ENCODE measurements at regions not wholly inside any gene's neighbourhood (a gene's known extent, or its start where the extent isn't known, plus 50 kb on each side); places are given as distances from the start of the nearest gene placed in this dataset.

- H3K9me1 ChIP-seq (replicated peaks; ENCODE audit: control insufficient read depth, extremely low read depth, insufficient read depth, low read length): no peaks in the 10 kb centered on the region
- H2AFZ ChIP-seq (ENCODE audit: low read depth, low read length): no peak overlapping the region
- intact Hi-C loops (cut with micrococcal nuclease) (no loop called here), dilution Hi-C loops (cut with MboI; ENCODE audit: extremely low pct_ligation_motif_present, low sequenced_read_pairs) (no loop called here)
- no peak overlapping the region for H3K27ac ChIP-seq (ENCODE audit: insufficient read depth, low read depth, low read length)
- no peaks in the 10 kb centered on the region for H3K27me3 ChIP-seq (ENCODE audit: control insufficient read depth in 2 of 2, insufficient read depth in 2 of 2, low read length in 2 of 2)
- no peak overlapping the region for H3K4me3 ChIP-seq (replicated peaks in 1 of 3; ENCODE audit: insufficient read depth in 1 of 3, low read depth in 1 of 3, low read length in 3 of 3)
- H3K79me2 ChIP-seq (ENCODE audit: control insufficient read depth, insufficient read depth, low read length): no peaks in the 10 kb centered on the region
- DNase-seq (ENCODE audit: low read depth, low spot score): no peak
- no peaks in the 10 kb centered on the region for H3K4me1 ChIP-seq (ENCODE audit: control insufficient read depth, extremely low read depth, insufficient read depth, low read length)
- H3K9ac ChIP-seq (replicated peaks; ENCODE audit: extremely low read depth, insufficient read depth, low read length): no peak overlapping the region
- TF ChIP-seq EZH2 (IDR thresholded peaks at IDR 0.05; ENCODE audit: borderline replicate concordance, low read depth, low read length, severe bottlenecking) (no peak), MYC (IDR thresholded peaks at IDR 0.05; ENCODE audit: low read depth, low read length) (no peak), JUN (IDR thresholded peaks at IDR 0.05; ENCODE audit: borderline replicate concordance, insufficient read depth, insufficient read length, low read depth) (no peak), FOS (IDR thresholded peaks at IDR 0.05; ENCODE audit: borderline replicate concordance, insufficient read depth, low read length) (no peak), CTCF (IDR thresholded peaks at IDR 0.05; ENCODE audit: extremely low read depth in 1 of 2, insufficient read depth in 1 of 2, low read depth in 1 of 2, low read length in 2 of 2) (no peak), GATA2 (IDR thresholded peaks at IDR 0.05; ENCODE audit: insufficient read depth, insufficient read length, low read depth, low read length) (no peak), POLR2A (IDR thresholded peaks at IDR 0.05; ENCODE audit: low read depth, low read length) (no peak), POLR2AphosphoS5 (IDR thresholded peaks at IDR 0.05; ENCODE audit: insufficient read depth, low read depth, low read length) (no peak)
- TF ChIP-seq, protein P1, sequence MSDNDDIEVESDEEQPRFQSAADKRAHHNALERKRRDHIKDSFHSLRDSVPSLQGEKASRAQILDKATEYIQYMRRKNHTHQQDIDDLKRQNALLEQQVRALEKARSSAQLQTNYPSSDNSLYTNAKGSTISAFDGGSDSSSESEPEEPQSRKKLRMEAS (IDR thresholded peaks at IDR 0.05; ENCODE audit: insufficient read depth, insufficient read length): no peak
- BruUV-seq (replicated peaks): no TSS peak
- FAIRE-seq: no peak
- H4K20me1 ChIP-seq (replicated peaks; ENCODE audit: control insufficient read depth, extremely low read depth, insufficient read depth, low read length): no peaks in the 10 kb centered on the region
- H3K4me2 ChIP-seq (ENCODE audit: insufficient read depth, low read length): no peak overlapping the region
- no peaks in the 10 kb centered on the region for H3K9me3 ChIP-seq (replicated peaks; ENCODE audit: control insufficient read depth, insufficient read depth, low read length)
- POLR2A ChIA-PET: no interaction called here
- CTCF ChIA-PET: interaction anchor here (1.1 kb wide), 1 partner anchor 9 kb away, joined by 5 read pairs; no protein-coding TSS in a partner anchor
- no peaks in the 10 kb centered on the region for H3K36me3 ChIP-seq (ENCODE audit: control insufficient read depth in 2 of 2, extremely low read depth in 1 of 2, insufficient read depth in 2 of 2, low read length in 2 of 2)
Observed at GRCh38 chr7:50196719-50197118, 103.7 kb upstream of the ZPBP start.

Data from endothelial cell of umbilical vein (primary cell).